ENCODE measurements at regions not wholly inside any gene's neighbourhood (a gene's known extent, or its start where the extent isn't known, plus 50 kb on each side); places are given as distances from the start of the nearest gene placed in this dataset.

GRCh38 chr5:165161204-165161603, 1655.8 kb downstream of the MAT2B start:
- DNase-seq (ENCODE audit: low read depth, low spot score) (no peak), FAIRE-seq (no peak)
- Histone ChIP-seq H3K4me1 (ENCODE audit: control insufficient read depth, extremely low read depth, insufficient read depth, low read length) (no peaks in the 10 kb centered on the region), H3K27ac (ENCODE audit: insufficient read depth, low read depth, low read length) (no peak overlapping the region), H3K79me2 (ENCODE audit: control insufficient read depth, insufficient read depth, low read length) (no peaks in the 10 kb centered on the region), H3K9me1 (replicated peaks; ENCODE audit: control insufficient read depth, extremely low read depth, insufficient read depth, low read length) (no peaks in the 10 kb centered on the region), H3K36me3 (ENCODE audit: control insufficient read depth in 2 of 2, extremely low read depth in 1 of 2, insufficient read depth in 2 of 2, low read length in 2 of 2) (no peaks in the 10 kb centered on the region), H2AFZ (ENCODE audit: low read depth, low read length) (no peak overlapping the region), H3K4me2 (ENCODE audit: insufficient read depth, low read length) (no peak overlapping the region), H3K27me3 (ENCODE audit: control insufficient read depth in 2 of 2, insufficient read depth in 2 of 2, low read length in 2 of 2) (no peaks in the 10 kb centered on the region), H3K9ac (replicated peaks; ENCODE audit: extremely low read depth, insufficient read depth, low read length) (no peak overlapping the region), H3K4me3 (replicated peaks in 1 of 3; ENCODE audit: insufficient read depth in 1 of 3, low read depth in 1 of 3, low read length in 3 of 3) (no peak overlapping the region), H3K9me3 (replicated peaks; ENCODE audit: control insufficient read depth, insufficient read depth, low read length) (no peaks in the 10 kb centered on the region), H4K20me1 (replicated peaks; ENCODE audit: control insufficient read depth, extremely low read depth, insufficient read depth, low read length) (no peaks in the 10 kb centered on the region)
- dilution Hi-C loops (cut with MboI; ENCODE audit: extremely low pct_ligation_motif_present, low sequenced_read_pairs), result no loop called here
- no peak for TF ChIP-seq EZH2 (IDR thresholded peaks at IDR 0.05; ENCODE audit: borderline replicate concordance, low read depth, low read length, severe bottlenecking)
- no peak for TF ChIP-seq CTCF (IDR thresholded peaks at IDR 0.05; ENCODE audit: extremely low read depth in 1 of 2, insufficient read depth in 1 of 2, low read depth in 1 of 2, low read length in 2 of 2)
- TF ChIP-seq JUN (IDR thresholded peaks at IDR 0.05; ENCODE audit: borderline replicate concordance, insufficient read depth, insufficient read length, low read depth), result no peak
- TF ChIP-seq POLR2A (IDR thresholded peaks at IDR 0.05; ENCODE audit: low read depth, low read length), result no peak
- no peak for TF ChIP-seq FOS (IDR thresholded peaks at IDR 0.05; ENCODE audit: borderline replicate concordance, insufficient read depth, low read length)
- no peak for TF ChIP-seq GATA2 (IDR thresholded peaks at IDR 0.05; ENCODE audit: insufficient read depth, insufficient read length, low read depth, low read length)
- TF ChIP-seq POLR2AphosphoS5 (IDR thresholded peaks at IDR 0.05; ENCODE audit: insufficient read depth, low read depth, low read length), result no peak
- no peak for TF ChIP-seq MYC (IDR thresholded peaks at IDR 0.05; ENCODE audit: low read depth, low read length)
- TF ChIP-seq MAX (IDR thresholded peaks at IDR 0.05; ENCODE audit: insufficient read depth, insufficient read length), result no peak
- intact Hi-C loops (cut with micrococcal nuclease), result no loop called here
- POLR2A ChIA-PET, result no interaction called here
- no TSS peak for BruUV-seq (replicated peaks)
- CTCF ChIA-PET, result no interaction called here

Measured in endothelial cell of umbilical vein (primary cell).